Mammary epithelial cell (primary cell): ENCODE measurements at regions not wholly inside any gene's neighbourhood (a gene's known extent, or its start where the extent isn't known, plus 50 kb on each side); places are given as distances from the start of the nearest gene placed in this dataset.

Experiments
- EZH2 ChIP-seq: IDR thresholded peaks from 2 replicates; pipeline ENCODE4 v1.6.1; 2012; ENCODE audit warnings: low read length, inconsistent platforms, borderline replicate concordance
- TF ChIP-seq, protein P1 (sequence below), 2 donors: IDR thresholded peaks in 1 of 2; conservative IDR thresholded peaks in 1 of 2; 2 replicates each; pipeline ENCODE4 v1.5.1; 2011 to 2012; ENCODE audit warnings: inconsistent platforms in 2 of 2, low read length in 2 of 2, mild to moderate bottlenecking in 2 of 2, control low read depth in 1 of 2, low read depth in 1 of 2; ENCODE audit not compliant: insufficient read depth in 1 of 2; ENCODE audit errors: extremely low read depth in 1 of 2

DNA sequence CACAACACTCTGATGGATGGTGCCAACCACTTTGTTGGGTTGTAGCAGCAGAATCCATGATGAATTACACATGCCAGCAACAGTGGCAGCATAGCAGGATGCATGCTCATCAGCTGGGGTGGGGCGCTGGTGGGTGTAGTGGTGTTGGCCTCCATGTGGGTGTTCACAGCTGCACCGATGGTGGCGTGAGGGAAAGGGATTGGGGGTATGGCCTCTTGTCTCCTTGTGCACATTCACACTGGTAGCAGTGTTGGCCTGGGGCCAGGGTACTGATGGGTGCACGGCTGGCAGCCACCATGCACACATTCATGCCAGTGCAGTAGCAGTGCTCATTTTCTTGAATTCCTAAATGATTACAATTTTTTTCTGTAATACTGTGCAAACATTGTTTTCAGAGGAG lies 2748.8 kb upstream of the PCDH20 start:
- TF ChIP-seq, protein P1, sequence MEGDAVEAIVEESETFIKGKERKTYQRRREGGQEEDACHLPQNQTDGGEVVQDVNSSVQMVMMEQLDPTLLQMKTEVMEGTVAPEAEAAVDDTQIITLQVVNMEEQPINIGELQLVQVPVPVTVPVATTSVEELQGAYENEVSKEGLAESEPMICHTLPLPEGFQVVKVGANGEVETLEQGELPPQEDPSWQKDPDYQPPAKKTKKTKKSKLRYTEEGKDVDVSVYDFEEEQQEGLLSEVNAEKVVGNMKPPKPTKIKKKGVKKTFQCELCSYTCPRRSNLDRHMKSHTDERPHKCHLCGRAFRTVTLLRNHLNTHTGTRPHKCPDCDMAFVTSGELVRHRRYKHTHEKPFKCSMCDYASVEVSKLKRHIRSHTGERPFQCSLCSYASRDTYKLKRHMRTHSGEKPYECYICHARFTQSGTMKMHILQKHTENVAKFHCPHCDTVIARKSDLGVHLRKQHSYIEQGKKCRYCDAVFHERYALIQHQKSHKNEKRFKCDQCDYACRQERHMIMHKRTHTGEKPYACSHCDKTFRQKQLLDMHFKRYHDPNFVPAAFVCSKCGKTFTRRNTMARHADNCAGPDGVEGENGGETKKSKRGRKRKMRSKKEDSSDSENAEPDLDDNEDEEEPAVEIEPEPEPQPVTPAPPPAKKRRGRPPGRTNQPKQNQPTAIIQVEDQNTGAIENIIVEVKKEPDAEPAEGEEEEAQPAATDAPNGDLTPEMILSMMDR (conservative IDR thresholded peaks at IDR 0.05 in 1 of 2, IDR thresholded peaks at IDR 0.05 in 1 of 2; ENCODE audit: extremely low read depth in 1 of 2, insufficient read depth in 1 of 2, low read depth in 1 of 2, low read length in 2 of 2), result no peak
- no peak for TF ChIP-seq EZH2
